ENCODE measurements at regions not wholly inside any gene's neighbourhood (a gene's known extent, or its start where the extent isn't known, plus 50 kb on each side); places are given as distances from the start of the nearest gene placed in this dataset.

- Histone ChIP-seq H3F3A (ENCODE audit: control insufficient read depth, insufficient read depth) (no peaks in the 10 kb centered on the region), H3K4me2 (ENCODE audit: low read length) (no peak overlapping the region), H3K27me3 (ENCODE audit: control insufficient read depth, low read length) (no peaks in the 10 kb centered on the region; the same call in 1 of the 2 replicates), H3K9me3 (ENCODE audit: control insufficient read depth, insufficient read depth, low read length) (no peaks in the 10 kb centered on the region), H3K9me2 (replicated peaks; ENCODE audit: control insufficient read depth, low read length) (no peaks in the 10 kb centered on the region), H3K36me3 (ENCODE audit: control insufficient read depth, low read length) (no peaks in the 10 kb centered on the region), H3K79me2 (ENCODE audit: control insufficient read depth, low read length) (no peaks in the 10 kb centered on the region), H3K27ac (ENCODE audit: low read depth, low read length) (no peak overlapping the region), H3K4me1 (ENCODE audit: control insufficient read depth, low read length) (no peaks in the 10 kb centered on the region), H4K20me1 (ENCODE audit: control insufficient read depth, insufficient read depth, low read depth, low read length) (no peaks in the 10 kb centered on the region), H3K4me3 (ENCODE audit: low read length) (no peak overlapping the region)
- TF ChIP-seq CTCF (IDR thresholded peaks at IDR 0.05; ENCODE audit: low read depth, low read length, poor library complexity, severe bottlenecking) (no peak), EZH2phosphoT487 (IDR thresholded peaks at IDR 0.05; ENCODE audit: borderline replicate concordance, low read length) (no peak)
These were observed 465.9 kb downstream of the NPHP4 start for GRCh38 chr1:5526385-5526750.

- Histone ChIP-seq H3K36me3 (ENCODE audit: control insufficient read depth, low read length) (no peaks in the 10 kb centered on the region), H3K4me1 (ENCODE audit: control insufficient read depth, low read length) (no peaks in the 10 kb centered on the region), H3K4me3 (ENCODE audit: low read length) (no peak overlapping the region), H4K20me1 (ENCODE audit: control insufficient read depth, insufficient read depth, low read depth, low read length) (no peaks in the 10 kb centered on the region), H3K27ac (ENCODE audit: low read depth, low read length) (no peak overlapping the region), H3K4me2 (ENCODE audit: low read length) (no peak overlapping the region), H3K9me3 (ENCODE audit: control insufficient read depth, insufficient read depth, low read length) (no peaks in the 10 kb centered on the region), H3K79me2 (ENCODE audit: control insufficient read depth, low read length) (no peaks in the 10 kb centered on the region), H3K27me3 (ENCODE audit: control insufficient read depth, low read length) (no peaks in the 10 kb centered on the region; the same call in 1 of the 2 replicates), H3F3A (ENCODE audit: control insufficient read depth, insufficient read depth) (no peaks in the 10 kb centered on the region), H3K9me2 (replicated peaks; ENCODE audit: control insufficient read depth, low read length) (no peaks in the 10 kb centered on the region)
- TF ChIP-seq EZH2phosphoT487 (IDR thresholded peaks at IDR 0.05; ENCODE audit: borderline replicate concordance, low read length) = no peak
- no peak for TF ChIP-seq CTCF (IDR thresholded peaks at IDR 0.05; ENCODE audit: low read depth, low read length, poor library complexity, severe bottlenecking)
These were observed 466.4 kb downstream of the NPHP4 start for GRCh38 chr1:5525597-5526384.

GRCh38 chr1:5522531-5523145, 469.6 kb downstream of the NPHP4 start:
- Histone ChIP-seq H3K4me1 (ENCODE audit: control insufficient read depth, low read length) (no peaks in the 10 kb centered on the region), H3K27me3 (ENCODE audit: control insufficient read depth, low read length) (no peaks in the 10 kb centered on the region; the same call in 1 of the 2 replicates), H3K79me2 (ENCODE audit: control insufficient read depth, low read length) (no peaks in the 10 kb centered on the region), H3K4me3 (ENCODE audit: low read length) (no peak overlapping the region), H3F3A (ENCODE audit: control insufficient read depth, insufficient read depth) (no peaks in the 10 kb centered on the region), H3K36me3 (ENCODE audit: control insufficient read depth, low read length) (no peaks in the 10 kb centered on the region), H3K9me2 (replicated peaks; ENCODE audit: control insufficient read depth, low read length) (no peaks in the 10 kb centered on the region), H3K27ac (ENCODE audit: low read depth, low read length) (no peak overlapping the region), H4K20me1 (ENCODE audit: control insufficient read depth, insufficient read depth, low read depth, low read length) (no peaks in the 10 kb centered on the region), H3K4me2 (ENCODE audit: low read length) (no peak overlapping the region), H3K9me3 (ENCODE audit: control insufficient read depth, insufficient read depth, low read length) (no peaks in the 10 kb centered on the region)
- no peak for TF ChIP-seq CTCF (IDR thresholded peaks at IDR 0.05; ENCODE audit: low read depth, low read length, poor library complexity, severe bottlenecking)
- no peak for TF ChIP-seq EZH2phosphoT487 (IDR thresholded peaks at IDR 0.05; ENCODE audit: borderline replicate concordance, low read length)

Data from DOHH2 (cell line).